Mucosa of descending colon (tissue), 3 donors: ENCODE measurements at regions not wholly inside any gene's neighbourhood (a gene's known extent, or its start where the extent isn't known, plus 50 kb on each side); places are given as distances from the start of the nearest gene placed in this dataset.
"Not testable (repeated sequence)": the region's sequence is repeated elsewhere in the genome, so short reads cannot be mapped to it uniquely, and the experiment has no call there.

Experiments
- ATAC-seq: fragments of 200-7000 bp; cut with Tn5 transposase; one replicate; pipeline ENCODE4 v1.9.1; 2020; ENCODE audit warnings: mild to moderate bottlenecking, moderate library complexity
- DNase-seq, 3 donors: peaks; one replicate each; pipeline ENCODE4 v3.0.0-alpha.2; 2020
- H3K36me3 ChIP-seq: fragments of 200-600 bp; one replicate; pipeline ENCODE4 v1.8.0; 2021; ENCODE audit warnings: low read depth, mild to moderate bottlenecking
- H3K4me1 ChIP-seq: fragments of 200-600 bp; one replicate; pipeline ENCODE4 v1.8.0; 2021; ENCODE audit warnings: low read depth, mild to moderate bottlenecking
- H3K4me3 ChIP-seq: fragments of 200-600 bp; one replicate; pipeline ENCODE4 v1.8.0; 2021; ENCODE audit warnings: mild to moderate bottlenecking
- H3K9me3 ChIP-seq: fragments of 200-600 bp; one replicate; pipeline ENCODE4 v1.8.0; 2021; ENCODE audit warnings: mild to moderate bottlenecking
- intact Hi-C, 2 donors: fragments of 100-400 bp; cut with DNase I in 1 of 2; cut with micrococcal nuclease in 1 of 2; formaldehyde crosslinking; loops; one replicate each; pipeline versions ENCODE4 v1.11.0 to v1.11.1; 2022; cut with DNase I, micrococcal nuclease
- donor health status: DM: no; HTN: no; CAD: no; lungs with moderate emphysema.
- donor health status: DM: no; HTN: no; CAD: no.
- donor health status: DM: no; HTN: yes; CAD: no.

- H3K4me3 ChIP-seq, H3K9me3 ChIP-seq, intact Hi-C loops, H3K36me3 ChIP-seq, ATAC-seq, H3K4me1 ChIP-seq: not testable (repeated sequence)
- DNase-seq, result peak in 1 of 3 donors; percentile 29
Observed at GRCh38 chr22:11690170-11690569, 3837.8 kb upstream of the OR11H1 start.

- DNase-seq, result peak in 1 of 3 donors; percentile 17
- ATAC-seq, H3K4me3 ChIP-seq, intact Hi-C loops, H3K4me1 ChIP-seq, H3K36me3 ChIP-seq, H3K9me3 ChIP-seq: not testable (repeated sequence)
Observed at GRCh38 chr22:11703588-11703987, 3824.4 kb upstream of the OR11H1 start.

GRCh38 chr22:11706826-11707225 is 3821.2 kb upstream of the OR11H1 start:
- DNase-seq, intact Hi-C loops, H3K4me3 ChIP-seq, H3K36me3 ChIP-seq, H3K4me1 ChIP-seq, H3K9me3 ChIP-seq, ATAC-seq: not testable (repeated sequence)
